ENCODE measurements at regions not wholly inside any gene's neighbourhood (a gene's known extent, or its start where the extent isn't known, plus 50 kb on each side); places are given as distances from the start of the nearest gene placed in this dataset.

DNA sequence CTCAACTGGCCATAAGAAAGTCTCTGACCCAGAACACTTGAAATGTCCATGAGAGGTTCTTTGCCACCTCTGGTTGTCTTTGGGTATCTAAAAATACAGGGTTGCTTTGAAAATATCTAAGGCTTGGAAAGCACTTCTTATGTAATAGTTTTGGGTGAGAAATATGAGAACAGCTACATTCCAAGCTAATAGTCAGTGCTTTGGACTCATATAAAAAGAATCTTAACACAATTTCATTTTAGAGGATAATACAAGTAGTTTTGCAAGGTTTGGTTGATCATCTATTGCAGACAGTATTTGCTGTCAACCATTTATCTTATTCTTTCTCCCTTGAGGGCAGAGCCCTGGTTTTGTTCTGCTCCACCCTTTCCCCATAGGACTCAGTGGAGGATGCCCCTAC, 207.5 kb downstream of the KCNK2 start:
- ChIA-PET CTCF (no interaction called here), POLR2A (no interaction called here), RAD21 (ENCODE audit: unreplicated experiment) (no interaction called here), SMC1A (ENCODE audit: uncharacterized antibody, unreplicated experiment) (no interaction called here)
- TF ChIP-seq EZH2 (IDR thresholded peaks at IDR 0.05; ENCODE audit: borderline replicate concordance, control insufficient read depth, low read depth, low read length) (no peak), WRNIP1 (IDR thresholded peaks at IDR 0.05; ENCODE audit: borderline replicate concordance, low read depth, low read length) (no peak), SIN3A (IDR thresholded peaks at IDR 0.05; ENCODE audit: low read depth, low read length) (no peak), BACH1 (IDR thresholded peaks at IDR 0.05; ENCODE audit: borderline replicate concordance) (no peak), SUPT20H (IDR thresholded peaks at IDR 0.05; ENCODE audit: borderline replicate concordance, control insufficient read depth, low read depth, low read length) (no peak)
- TF ChIP-seq, protein P1, sequence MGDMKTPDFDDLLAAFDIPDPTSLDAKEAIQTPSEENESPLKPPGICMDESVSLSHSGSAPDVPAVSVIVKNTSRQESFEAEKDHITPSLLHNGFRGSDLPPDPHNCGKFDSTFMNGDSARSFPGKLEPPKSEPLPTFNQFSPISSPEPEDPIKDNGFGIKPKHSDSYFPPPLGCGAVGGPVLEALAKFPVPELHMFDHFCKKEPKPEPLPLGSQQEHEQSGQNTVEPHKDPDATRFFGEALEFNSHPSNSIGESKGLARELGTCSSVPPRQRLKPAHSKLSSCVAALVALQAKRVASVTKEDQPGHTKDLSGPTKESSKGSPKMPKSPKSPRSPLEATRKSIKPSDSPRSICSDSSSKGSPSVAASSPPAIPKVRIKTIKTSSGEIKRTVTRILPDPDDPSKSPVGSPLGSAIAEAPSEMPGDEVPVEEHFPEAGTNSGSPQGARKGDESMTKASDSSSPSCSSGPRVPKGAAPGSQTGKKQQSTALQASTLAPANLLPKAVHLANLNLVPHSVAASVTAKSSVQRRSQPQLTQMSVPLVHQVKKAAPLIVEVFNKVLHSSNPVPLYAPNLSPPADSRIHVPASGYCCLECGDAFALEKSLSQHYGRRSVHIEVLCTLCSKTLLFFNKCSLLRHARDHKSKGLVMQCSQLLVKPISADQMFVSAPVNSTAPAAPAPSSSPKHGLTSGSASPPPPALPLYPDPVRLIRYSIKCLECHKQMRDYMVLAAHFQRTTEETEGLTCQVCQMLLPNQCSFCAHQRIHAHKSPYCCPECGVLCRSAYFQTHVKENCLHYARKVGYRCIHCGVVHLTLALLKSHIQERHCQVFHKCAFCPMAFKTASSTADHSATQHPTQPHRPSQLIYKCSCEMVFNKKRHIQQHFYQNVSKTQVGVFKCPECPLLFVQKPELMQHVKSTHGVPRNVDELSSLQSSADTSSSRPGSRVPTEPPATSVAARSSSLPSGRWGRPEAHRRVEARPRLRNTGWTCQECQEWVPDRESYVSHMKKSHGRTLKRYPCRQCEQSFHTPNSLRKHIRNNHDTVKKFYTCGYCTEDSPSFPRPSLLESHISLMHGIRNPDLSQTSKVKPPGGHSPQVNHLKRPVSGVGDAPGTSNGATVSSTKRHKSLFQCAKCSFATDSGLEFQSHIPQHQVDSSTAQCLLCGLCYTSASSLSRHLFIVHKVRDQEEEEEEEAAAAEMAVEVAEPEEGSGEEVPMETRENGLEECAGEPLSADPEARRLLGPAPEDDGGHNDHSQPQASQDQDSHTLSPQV (IDR thresholded peaks at IDR 0.05): no peak
- TF ChIP-seq, protein P2, sequence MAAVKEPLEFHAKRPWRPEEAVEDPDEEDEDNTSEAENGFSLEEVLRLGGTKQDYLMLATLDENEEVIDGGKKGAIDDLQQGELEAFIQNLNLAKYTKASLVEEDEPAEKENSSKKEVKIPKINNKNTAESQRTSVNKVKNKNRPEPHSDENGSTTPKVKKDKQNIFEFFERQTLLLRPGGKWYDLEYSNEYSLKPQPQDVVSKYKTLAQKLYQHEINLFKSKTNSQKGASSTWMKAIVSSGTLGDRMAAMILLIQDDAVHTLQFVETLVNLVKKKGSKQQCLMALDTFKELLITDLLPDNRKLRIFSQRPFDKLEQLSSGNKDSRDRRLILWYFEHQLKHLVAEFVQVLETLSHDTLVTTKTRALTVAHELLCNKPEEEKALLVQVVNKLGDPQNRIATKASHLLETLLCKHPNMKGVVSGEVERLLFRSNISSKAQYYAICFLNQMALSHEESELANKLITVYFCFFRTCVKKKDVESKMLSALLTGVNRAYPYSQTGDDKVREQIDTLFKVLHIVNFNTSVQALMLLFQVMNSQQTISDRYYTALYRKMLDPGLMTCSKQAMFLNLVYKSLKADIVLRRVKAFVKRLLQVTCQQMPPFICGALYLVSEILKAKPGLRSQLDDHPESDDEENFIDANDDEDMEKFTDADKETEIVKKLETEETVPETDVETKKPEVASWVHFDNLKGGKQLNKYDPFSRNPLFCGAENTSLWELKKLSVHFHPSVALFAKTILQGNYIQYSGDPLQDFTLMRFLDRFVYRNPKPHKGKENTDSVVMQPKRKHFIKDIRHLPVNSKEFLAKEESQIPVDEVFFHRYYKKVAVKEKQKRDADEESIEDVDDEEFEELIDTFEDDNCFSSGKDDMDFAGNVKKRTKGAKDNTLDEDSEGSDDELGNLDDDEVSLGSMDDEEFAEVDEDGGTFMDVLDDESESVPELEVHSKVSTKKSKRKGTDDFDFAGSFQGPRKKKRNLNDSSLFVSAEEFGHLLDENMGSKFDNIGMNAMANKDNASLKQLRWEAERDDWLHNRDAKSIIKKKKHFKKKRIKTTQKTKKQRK (IDR thresholded peaks at IDR 0.05; ENCODE audit: low read depth, low read length): no peak
- TF ChIP-seq, protein P3, sequence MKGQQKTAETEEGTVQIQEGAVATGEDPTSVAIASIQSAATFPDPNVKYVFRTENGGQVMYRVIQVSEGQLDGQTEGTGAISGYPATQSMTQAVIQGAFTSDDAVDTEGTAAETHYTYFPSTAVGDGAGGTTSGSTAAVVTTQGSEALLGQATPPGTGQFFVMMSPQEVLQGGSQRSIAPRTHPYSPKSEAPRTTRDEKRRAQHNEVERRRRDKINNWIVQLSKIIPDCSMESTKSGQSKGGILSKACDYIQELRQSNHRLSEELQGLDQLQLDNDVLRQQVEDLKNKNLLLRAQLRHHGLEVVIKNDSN (IDR thresholded peaks at IDR 0.05; ENCODE audit: borderline replicate concordance, extremely low read length, insufficient read depth, low read depth, low read length): no peak
- TF ChIP-seq, protein P4, sequence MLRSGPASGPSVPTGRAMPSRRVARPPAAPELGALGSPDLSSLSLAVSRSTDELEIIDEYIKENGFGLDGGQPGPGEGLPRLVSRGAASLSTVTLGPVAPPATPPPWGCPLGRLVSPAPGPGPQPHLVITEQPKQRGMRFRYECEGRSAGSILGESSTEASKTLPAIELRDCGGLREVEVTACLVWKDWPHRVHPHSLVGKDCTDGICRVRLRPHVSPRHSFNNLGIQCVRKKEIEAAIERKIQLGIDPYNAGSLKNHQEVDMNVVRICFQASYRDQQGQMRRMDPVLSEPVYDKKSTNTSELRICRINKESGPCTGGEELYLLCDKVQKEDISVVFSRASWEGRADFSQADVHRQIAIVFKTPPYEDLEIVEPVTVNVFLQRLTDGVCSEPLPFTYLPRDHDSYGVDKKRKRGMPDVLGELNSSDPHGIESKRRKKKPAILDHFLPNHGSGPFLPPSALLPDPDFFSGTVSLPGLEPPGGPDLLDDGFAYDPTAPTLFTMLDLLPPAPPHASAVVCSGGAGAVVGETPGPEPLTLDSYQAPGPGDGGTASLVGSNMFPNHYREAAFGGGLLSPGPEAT (IDR thresholded peaks at IDR 0.05; ENCODE audit: low read depth): no peak
- TF ChIP-seq, protein P5, sequence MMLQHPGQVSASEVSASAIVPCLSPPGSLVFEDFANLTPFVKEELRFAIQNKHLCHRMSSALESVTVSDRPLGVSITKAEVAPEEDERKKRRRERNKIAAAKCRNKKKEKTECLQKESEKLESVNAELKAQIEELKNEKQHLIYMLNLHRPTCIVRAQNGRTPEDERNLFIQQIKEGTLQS (IDR thresholded peaks at IDR 0.05; ENCODE audit: borderline replicate concordance, extremely low read depth, low read depth, low read length): no peak
- no TSS peak for BruUV-seq (replicated peaks)
- no peaks in the 10 kb centered on the region for H3K27me3 ChIP-seq (replicated peaks in 1 of 2; ENCODE audit: control insufficient read depth in 2 of 2, insufficient read depth in 2 of 2, low read length in 1 of 2)
- FAIRE-seq: no peak
- H3K4me2 ChIP-seq (ENCODE audit: control insufficient read depth, insufficient read depth): no peak overlapping the region
- in situ Hi-C loops (cut with MboI) (no loop called here), intact Hi-C loops (cut with micrococcal nuclease; ENCODE audit: unreplicated experiment) (no loop called here)
- H4K20me1 ChIP-seq (ENCODE audit: control insufficient read depth, insufficient read depth): no peaks in the 10 kb centered on the region
- no peaks in the 10 kb centered on the region for H3K4me1 ChIP-seq (ENCODE audit: control insufficient read depth, insufficient read depth, low read length)
- H2AFZ ChIP-seq (ENCODE audit: control insufficient read depth, low read depth, low read length): no peak overlapping the region
- H3K79me2 ChIP-seq (ENCODE audit: control insufficient read depth, insufficient read depth, low read length): no peaks in the 10 kb centered on the region
- no peaks in the 10 kb centered on the region for H3K9me3 ChIP-seq (replicated peaks; ENCODE audit: control insufficient read depth, insufficient read depth, low read length)
- no peak overlapping the region for H3K4me3 ChIP-seq
- no peak for DNase-seq (ENCODE audit: low read depth, low spot score)
- no peak overlapping the region for H3K27ac ChIP-seq (ENCODE audit: control insufficient read depth, insufficient read depth)
- H3K9ac ChIP-seq (ENCODE audit: control insufficient read depth, insufficient read depth, low read length): no peak overlapping the region
- no peaks in the 10 kb centered on the region for H3K36me3 ChIP-seq (ENCODE audit: control insufficient read depth in 2 of 2, insufficient read depth in 2 of 2, low read length in 1 of 2)
- ATAC-seq: no peak
